A549 (cell line): ENCODE measurements at regions not wholly inside any gene's neighbourhood (a gene's known extent, or its start where the extent isn't known, plus 50 kb on each side); places are given as distances from the start of the nearest gene placed in this dataset.
A peak's percentile ranks its signal among the peaks of the same experiment; 100 is the strongest.

ENCODE experiments used
- ATAC-seq, 2 experiments: fragments of 200-7000 bp in 1 of 2; fragments of >200 bp in 1 of 2; cut with Nextera tagmentation in 1 of 2; cut with Tn5 transposase in 1 of 2; 3 replicates each; pipeline versions ENCODE4 v1.8.0 to v1.9.1; 2018 to 2020; ENCODE audit warnings: mild to moderate bottlenecking in 1 of 2, moderate library complexity in 1 of 2
- CTCF ChIA-PET: fragments of 300-600 bp; sonication (Branson Sonifier 250); formaldehyde crosslinking; extraction: SDS; loops from one replicate; lab custom pipeline; 2021; ENCODE audit warnings: antibody characterized with exemption, inconsistent platforms; lab: Yijun Ruan, JAX
- POLR2A ChIA-PET: fragments of 350-600 bp; formaldehyde crosslinking; extraction: SDS; loops from one replicate; lab custom pipeline; 2021; ENCODE audit warnings: antibody characterized with exemption, inconsistent platforms; lab: Yijun Ruan, JAX
- DNase-seq, 2 experiments: peaks; one replicate each; pipeline versions ENCODE4 v3.0.0 to v3.0.0-alpha.2; 2011 to 2016; ENCODE audit warnings: low read depth in 1 of 2, low spot score in 1 of 2
- FAIRE-seq: peaks from 2 replicates; lab custom pipeline; 2011; peaks lifted over from hg19 to GRCh38; lab: Jason Lieb, UNC
- H3K27ac ChIP-seq, 2 experiments: fragments of >200 bp; sonication (Bioruptor Twin); formaldehyde crosslinking; 3 replicates each; pipeline ENCODE4 v1.5.1; 2016 to 2017
- H3K4me1 ChIP-seq: fragments of >200 bp; sonication (Bioruptor Twin); formaldehyde crosslinking; 3 replicates; pipeline ENCODE4 v1.6.1; 2016
- H3K4me2 ChIP-seq: fragments of >200 bp; sonication (Bioruptor Twin); formaldehyde crosslinking; 3 replicates; pipeline ENCODE4 v1.6.1; 2016
- H3K4me3 ChIP-seq: fragments of >200 bp; sonication (Bioruptor Twin); formaldehyde crosslinking; 3 replicates; pipeline ENCODE4 v1.5.1; 2016
- H3K9me3 ChIP-seq: fragments of >200 bp; sonication (Bioruptor Twin); formaldehyde crosslinking; 3 replicates; pipeline ENCODE4 v1.6.1; 2016
- ATOH8 ChIP-seq: fragments of 250-450 bp; sonication (Bioruptor Pico); IDR thresholded peaks from 2 replicates; pipeline ENCODE4 v1.5.0; 2020; ENCODE audit warnings: low read depth, mild to moderate bottlenecking, moderate library complexity
- BCL3 ChIP-seq: fragments of >200 bp; sonication (Bioruptor Twin); formaldehyde crosslinking; IDR thresholded peaks from 3 replicates; pipeline ENCODE4 v1.6.1; 2016
- CEBPB ChIP-seq, 2 experiments: fragments of >200 bp in 1 of 2; sonication (Bioruptor Twin) in 1 of 2; formaldehyde crosslinking in 1 of 2; IDR thresholded peaks; 2 replicates each; pipeline ENCODE4 v1.6.1; 2012 to 2016
- CTCF ChIP-seq: fragments of >200 bp; sonication (Bioruptor Twin); formaldehyde crosslinking; IDR thresholded peaks from 3 replicates; pipeline ENCODE4 v1.5.1; 2016
- EP300 ChIP-seq, 2 experiments: fragments of >200 bp; sonication (Bioruptor Twin); formaldehyde crosslinking; IDR thresholded peaks; 2 replicates in 1 of 2; 3 replicates in 1 of 2; pipeline ENCODE4 v1.6.1; 2016 to 2017
- FOSB ChIP-seq: fragments of 250-450 bp; sonication (Bioruptor Pico); IDR thresholded peaks from 2 replicates; pipeline ENCODE4 v1.5.0; 2020; ENCODE audit warnings: mild to moderate bottlenecking, moderate library complexity
- FOSL2 ChIP-seq, 2 experiments: fragments of 450-650 bp in 1 of 2; fragments of >200 bp in 1 of 2; sonication (Bioruptor Twin) in 1 of 2; formaldehyde crosslinking; IDR thresholded peaks; 2 replicates each; pipeline versions ENCODE4 v1.5.0 to v1.6.1; 2016 to 2020; ENCODE audit warnings: mild to moderate bottlenecking in 1 of 2, moderate library complexity in 1 of 2
- GATA3 ChIP-seq: IDR thresholded peaks from 2 replicates; pipeline ENCODE4 v1.6.1; 2012; ENCODE audit warnings: borderline replicate concordance
- HEYL ChIP-seq: fragments of 250-450 bp; sonication (Bioruptor Pico); IDR thresholded peaks from 2 replicates; pipeline ENCODE4 v1.8.0; 2021; ENCODE audit warnings: mild to moderate bottlenecking, moderate library complexity
- JUN ChIP-seq, 2 experiments: fragments of >200 bp; sonication (Bioruptor Twin); formaldehyde crosslinking; IDR thresholded peaks; 2 replicates in 1 of 2; 3 replicates in 1 of 2; pipeline ENCODE4 v1.6.1; 2016 to 2017
- JUNB ChIP-seq: fragments of >200 bp; sonication (Bioruptor Twin); formaldehyde crosslinking; IDR thresholded peaks from 2 replicates; pipeline ENCODE4 v1.6.1; 2016
- KDM1A ChIP-seq: fragments of 200-600 bp; sonication (generic); IDR thresholded peaks from 2 replicates; pipeline ENCODE4 v1.6.1; 2016; ENCODE audit warnings: low read depth, mild to moderate bottlenecking
- KDM5A ChIP-seq: fragments of 200-600 bp; sonication (generic); IDR thresholded peaks from 2 replicates; pipeline ENCODE4 v1.6.1; 2016; ENCODE audit warnings: antibody characterized with exemption, mild to moderate bottlenecking
- MAFK ChIP-seq: fragments of 450-650 bp; IDR thresholded peaks from 2 replicates; pipeline ENCODE4 v1.6.1; 2014; ENCODE audit not compliant: partially characterized antibody
- MAX ChIP-seq: IDR thresholded peaks from 2 replicates; pipeline ENCODE4 v1.6.1; 2012
- MAZ ChIP-seq: fragments of 150-350 bp; IDR thresholded peaks from 2 replicates; pipeline ENCODE4 v1.6.1; 2014; ENCODE audit warnings: antibody characterized with exemption, low read depth, low read length, borderline replicate concordance
- NR3C1 ChIP-seq: fragments of >200 bp; sonication (Bioruptor Twin); formaldehyde crosslinking; IDR thresholded peaks from 3 replicates; pipeline ENCODE4 v1.6.1; 2017
- PHF8 ChIP-seq: fragments of 200-600 bp; sonication (generic); IDR thresholded peaks from 2 replicates; pipeline ENCODE4 v1.6.1; 2016; ENCODE audit warnings: low read depth, mild to moderate bottlenecking, antibody characterized with exemption, moderate library complexity, borderline replicate concordance
- POLR2AphosphoS2 ChIP-seq: conservative IDR thresholded peaks from 2 replicates; pipeline ENCODE4 v1.6.1; 2012; ENCODE audit warnings: low read length, improper control_type of control experiment, inconsistent platforms
- RAD21 ChIP-seq, 2 experiments: fragments of >200 bp in 1 of 2; sonication (Bioruptor Twin) in 1 of 2; formaldehyde crosslinking in 1 of 2; IDR thresholded peaks in 1 of 2; conservative IDR thresholded peaks in 1 of 2; 2 replicates in 1 of 2; 3 replicates in 1 of 2; pipeline ENCODE4 v1.6.1; 2012 to 2018; ENCODE audit warnings: inconsistent platforms in 1 of 2
- RNF2 ChIP-seq: fragments of 200-600 bp; sonication (generic); IDR thresholded peaks from 2 replicates; pipeline ENCODE4 v1.6.1; 2016; ENCODE audit warnings: low read depth, mild to moderate bottlenecking, antibody characterized with exemption, moderate library complexity, borderline replicate concordance
- SMC3 ChIP-seq: fragments of >200 bp; sonication (Bioruptor Twin); formaldehyde crosslinking; IDR thresholded peaks from 3 replicates; pipeline ENCODE4 v1.6.1; 2018; ENCODE audit warnings: inconsistent platforms
- TP53 ChIP-seq: fragments of 250-450 bp; sonication (Bioruptor Pico); IDR thresholded peaks from 2 replicates; pipeline ENCODE4 v1.5.0; 2021; ENCODE audit warnings: mild to moderate bottlenecking, moderate library complexity
- ZNF302 ChIP-seq: fragments of 250-450 bp; sonication (Bioruptor Pico); IDR thresholded peaks from 2 replicates; pipeline ENCODE4 v1.9.0; 2021; ENCODE audit warnings: inconsistent platforms, mild to moderate bottlenecking, moderate library complexity
- WGBS: methylation state at CpG from one replicate; pipeline ENCODE4 v1.1.6; 2017; ENCODE audit errors: missing lambda C conversion rate; 5-methylcytosine and 5-hydroxymethylcytosine counted together

- DNase-seq: no peak
- ATAC-seq: no peak
- POLR2A ChIA-PET: no interaction called here
- FAIRE-seq: no peak
- Histone ChIP-seq H3K4me2 (no peak overlapping the region; the same call in 2 of the 3 replicates), H3K4me1 (peaks cover 29% of the 10 kb centered on the region), H3K9me3 (peaks cover 6% of the 10 kb centered on the region; the same call in 1 of the 3 replicates), H3K4me3 (no peak overlapping the region), H3K27ac (peak overlapping the region; percentile 65 to 69)
- no peak for TF ChIP-seq SMC3
- TF ChIP-seq FOSB (CRISPR knock-in tag): no peak
- no peak for TF ChIP-seq MAFK
- no peak for TF ChIP-seq TP53 (CRISPR knock-in tag)
- TF ChIP-seq EP300 (IDR thresholded peaks at IDR 0.05): no peak
- no peak for TF ChIP-seq NR3C1
- no peak for TF ChIP-seq ATOH8 (CRISPR knock-in tag)
- TF ChIP-seq KDM1A: no peak
- no peak for TF ChIP-seq MAX
- no peak for TF ChIP-seq RNF2
- TF ChIP-seq CTCF: no peak
- CTCF ChIA-PET: no interaction called here
- WGBS: 56% methylated on average over 2 of the region's 2 CpGs
Observed at GRCh38 chr10:37733822-37734221, 123.6 kb downstream of the ZNF248 start.

- POLR2A ChIA-PET: no interaction called here
- peak overlapping the region; percentile 65 to 68; a peak in 5 of 6 replicates for H3K27ac ChIP-seq
Observed at GRCh38 chr10:37732685-37733084, 124.7 kb downstream of the ZNF248 start.

GRCh38 chr10:37728830-37729229 lies 128.6 kb downstream of the ZNF248 start:
- Histone ChIP-seq H3K9me3 (no peaks in the 10 kb centered on the region), H3K27ac (peak overlapping the region in 1 of 2 experiments; percentile 26; a peak in 2 of 6 replicates), H3K4me2 (no peak overlapping the region), H3K4me1 (peaks cover 18% of the 10 kb centered on the region), H3K4me3 (no peak overlapping the region)
- FAIRE-seq (no peak), ATAC-seq (no peak), DNase-seq (no peak)
- ChIA-PET POLR2A (no interaction called here), CTCF (no interaction called here)
- no peak for TF ChIP-seq JUN (IDR thresholded peaks at IDR 0.05)
- TF ChIP-seq MAX: no peak
- TF ChIP-seq RAD21 (conservative IDR thresholded peaks at IDR 0.05 in 1 of 2, IDR thresholded peaks at IDR 0.05 in 1 of 2): no peak
- no peak for TF ChIP-seq BCL3
- TF ChIP-seq RNF2: no peak
- no peak for TF ChIP-seq POLR2AphosphoS2
- TF ChIP-seq KDM5A: no peak
- no peak for TF ChIP-seq HEYL (CRISPR knock-in tag)
- no peak for TF ChIP-seq PHF8
- TF ChIP-seq ATOH8 (CRISPR knock-in tag): no peak
- WGBS: 73% methylated on average over 5 of the region's 5 CpGs

More at GRCh38 chr10:37732685-37733084, 124.7 kb downstream of the ZNF248 start:
- Histone ChIP-seq H3K4me1 (peaks cover 29% of the 10 kb centered on the region), H3K4me3 (no peak overlapping the region), H3K9me3 (peaks cover 6% of the 10 kb centered on the region; the same call in 1 of the 3 replicates), H3K4me2 (peak overlapping the region; percentile 46)
- CTCF ChIA-PET: interaction anchor here (0.6 kb wide), 2 partner anchors 40 to 994 kb away, joined by 3 read pairs; no protein-coding TSS in a partner anchor
- peak in 1 of 2 experiments; percentile 36; a peak in 1 of 4 replicates for TF ChIP-seq CEBPB (IDR thresholded peaks at IDR 0.05)
- peak; percentile 87; the same call in 1 of the 2 replicates for TF ChIP-seq GATA3
- peak in 1 of 2 experiments; percentile 38; a peak in 1 of 5 replicates for TF ChIP-seq JUN (IDR thresholded peaks at IDR 0.05)
- peak; percentile 78 for TF ChIP-seq FOSL2 (IDR thresholded peaks at IDR 0.05)
- peak; percentile 48 for TF ChIP-seq FOSL2 (CRISPR knock-in tag; IDR thresholded peaks at IDR 0.05)
- TF ChIP-seq ZNF302: no peak
- TF ChIP-seq EP300 (IDR thresholded peaks at IDR 0.05): peak; percentile 66 to 71; a peak in 2 of 5 replicates
- TF ChIP-seq MAZ: no peak
- peak; percentile 88 for TF ChIP-seq JUNB
- no peak for TF ChIP-seq HEYL (CRISPR knock-in tag)
- FAIRE-seq (no peak), ATAC-seq (peak; percentile 77 to 86), DNase-seq (peak in 1 of 2 experiments; percentile 51)
